ENCODE measurements at regions not wholly inside any gene's neighbourhood (a gene's known extent, or its start where the extent isn't known, plus 50 kb on each side); places are given as distances from the start of the nearest gene placed in this dataset.

- no peak for DNase-seq
Observed at GRCh38 chr11:45554230-45554967, 111.0 kb downstream of the CHST1 start.

- no peak for DNase-seq
Observed at GRCh38 chr11:45553383-45553936, 112.0 kb downstream of the CHST1 start.

GRCh38 chr11:45551191-45551713, 114.2 kb downstream of the CHST1 start:
- DNase-seq: no peak

- DNase-seq: no peak
Observed at GRCh38 chr11:45549257-45549656, 116.2 kb downstream of the CHST1 start.

GRCh38 chr11:45546366-45546765, 119.1 kb downstream of the CHST1 start:
- no peak for DNase-seq

- no peak for DNase-seq
Observed at GRCh38 chr11:45544826-45545225, 120.6 kb downstream of the CHST1 start.

GRCh38 chr11:45543808-45544422, 121.5 kb downstream of the CHST1 start:
- DNase-seq: peak; percentile 29

- DNase-seq: no peak
Observed at GRCh38 chr11:45543081-45543480, 122.3 kb downstream of the CHST1 start.

GRCh38 chr11:45541693-45542434, 123.6 kb downstream of the CHST1 start:
- no peak for DNase-seq

- DNase-seq: no peak
Observed at GRCh38 chr11:45538939-45539338, 126.5 kb downstream of the CHST1 start.

GRCh38 chr11:45538363-45538762, 127.1 kb downstream of the CHST1 start:
- DNase-seq: no peak

- DNase-seq: peak; percentile 7
Observed at GRCh38 chr11:45537614-45538013, 127.8 kb downstream of the CHST1 start.

GRCh38 chr11:45535033-45535432, 130.4 kb downstream of the CHST1 start:
- no peak for DNase-seq

- no peak for DNase-seq
Observed at GRCh38 chr11:45534132-45534531, 131.3 kb downstream of the CHST1 start.

GRCh38 chr11:45532546-45532945, 132.9 kb downstream of the CHST1 start:
- no peak for DNase-seq

GRCh38 chr11:45530776-45531175, 134.6 kb downstream of the CHST1 start:
- DNase-seq: no peak

GRCh38 chr11:45530111-45530510, 135.3 kb downstream of the CHST1 start:
- no peak for DNase-seq

- DNase-seq: no peak
Observed at GRCh38 chr11:45528435-45528834, 137.0 kb downstream of the CHST1 start.

GRCh38 chr11:45527898-45528297, 137.5 kb downstream of the CHST1 start:
- no peak for DNase-seq

- DNase-seq: no peak
Observed at GRCh38 chr11:45525393-45525792, 140.0 kb downstream of the CHST1 start.

GRCh38 chr11:45523760-45524159, 141.7 kb downstream of the CHST1 start:
- no peak for DNase-seq

- DNase-seq: no peak
Observed at GRCh38 chr11:45518833-45519535, 146.4 kb downstream of the CHST1 start.
